Fibroblast of peridontal ligament (primary cell): ENCODE measurements at regions not wholly inside any gene's neighbourhood (a gene's known extent, or its start where the extent isn't known, plus 50 kb on each side); places are given as distances from the start of the nearest gene placed in this dataset.
"Not testable (repeated sequence)": the region's sequence is repeated elsewhere in the genome, so short reads cannot be mapped to it uniquely, and the experiment has no call there.

ENCODE experiments used
- DNase-seq: peaks from one replicate; pipeline ENCODE4 v3.0.0-alpha.2; 2010; ENCODE audit errors: extremely low read depth

DNA sequence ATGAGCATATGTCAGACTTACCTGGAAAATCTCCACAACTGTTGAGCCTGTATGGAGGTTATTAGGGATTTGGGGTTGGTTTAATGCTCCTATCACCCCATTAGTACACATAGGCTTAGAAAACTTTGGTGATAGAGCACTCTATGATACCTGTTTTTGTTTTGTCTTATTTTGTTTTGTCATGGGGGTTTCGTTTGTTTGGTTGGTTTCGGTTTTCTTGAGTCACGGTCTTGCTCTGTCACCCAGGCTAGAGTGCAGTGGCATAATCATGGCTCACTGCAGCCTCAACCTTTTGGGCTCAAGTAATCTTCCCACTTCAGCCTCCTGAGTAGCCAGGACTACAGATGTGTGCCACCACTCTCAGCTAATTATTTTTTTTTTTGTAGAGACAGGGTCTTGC is 70.0 kb downstream of the MZT1 start:
- DNase-seq: no peak

DNA sequence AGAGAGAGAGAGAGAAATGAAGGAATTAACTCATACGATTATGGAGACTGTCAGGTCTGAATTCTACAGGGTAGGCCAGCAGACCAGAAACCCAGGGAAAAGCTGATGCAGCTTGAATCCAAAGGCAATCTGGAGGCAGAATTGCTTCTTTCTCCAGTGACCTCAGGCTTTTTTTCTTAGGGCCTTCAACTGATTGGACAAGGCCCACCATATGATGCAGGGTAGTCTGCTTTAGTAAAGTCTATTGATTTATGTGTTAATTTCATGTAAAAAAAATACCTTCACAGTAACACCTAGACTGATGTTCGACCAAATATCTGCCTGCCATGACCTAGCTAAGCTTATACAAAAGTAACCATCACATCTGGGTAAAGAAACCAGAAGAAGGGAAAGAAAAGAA is 71.1 kb downstream of the MZT1 start:
- DNase-seq: no peak

DNA sequence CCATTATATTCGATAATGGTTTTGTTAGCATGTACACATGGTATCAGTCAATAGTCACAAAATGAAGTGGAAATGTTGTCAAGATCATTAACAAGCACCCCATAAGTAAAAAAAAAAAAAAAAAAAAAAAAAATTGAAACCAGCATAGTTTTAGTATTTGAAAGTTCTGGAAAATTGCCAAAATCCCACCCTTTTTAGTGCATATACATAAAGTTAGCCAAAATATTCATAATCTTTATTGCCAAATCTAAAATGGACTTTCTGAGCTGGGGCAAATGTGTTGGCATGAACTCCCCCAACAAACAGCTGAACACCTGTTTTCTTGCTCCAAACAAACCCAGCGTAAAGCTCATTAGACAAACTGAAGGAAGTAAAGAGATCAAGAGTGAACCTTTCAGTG is 73.9 kb downstream of the MZT1 start:
- DNase-seq: no peak

DNA sequence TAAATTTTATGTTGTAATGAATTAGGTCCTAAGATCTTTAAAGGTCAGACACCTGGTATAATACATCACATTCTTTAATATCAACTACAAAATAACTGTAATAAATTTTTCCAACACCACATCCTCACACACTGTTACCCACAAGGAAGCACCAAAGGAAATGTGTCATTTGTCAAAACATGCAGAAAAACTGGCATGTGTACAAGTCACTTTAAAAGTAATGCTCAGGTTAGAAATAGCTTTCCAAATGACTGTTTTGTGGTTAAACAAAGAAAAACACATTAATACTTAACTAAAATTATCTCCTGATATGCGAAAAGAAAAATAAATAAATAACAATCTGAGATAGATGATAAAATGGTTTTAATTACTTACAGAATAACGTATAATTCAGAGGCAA is 74.7 kb downstream of the MZT1 start:
- DNase-seq: no peak

DNA sequence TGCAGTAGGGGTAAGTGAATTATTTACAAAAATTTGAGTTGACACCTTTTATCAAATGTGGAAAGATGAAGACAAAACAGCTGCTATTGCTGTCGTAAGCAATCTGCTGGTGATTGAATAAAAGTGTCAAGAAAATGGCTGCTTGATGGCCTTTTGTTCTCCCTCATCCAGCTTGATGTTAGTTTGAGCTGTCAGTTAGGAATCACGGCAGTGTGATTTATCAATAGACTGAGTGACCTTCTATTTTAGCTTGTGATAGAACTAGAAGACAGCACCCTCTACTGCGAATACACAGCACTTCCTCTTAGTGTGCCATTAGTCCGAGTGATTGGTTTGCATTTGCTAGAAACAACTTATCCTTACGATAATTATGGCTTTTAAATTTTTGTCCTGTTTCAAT is 76.3 kb downstream of the MZT1 start:
- DNase-seq: peak; percentile 1

DNA sequence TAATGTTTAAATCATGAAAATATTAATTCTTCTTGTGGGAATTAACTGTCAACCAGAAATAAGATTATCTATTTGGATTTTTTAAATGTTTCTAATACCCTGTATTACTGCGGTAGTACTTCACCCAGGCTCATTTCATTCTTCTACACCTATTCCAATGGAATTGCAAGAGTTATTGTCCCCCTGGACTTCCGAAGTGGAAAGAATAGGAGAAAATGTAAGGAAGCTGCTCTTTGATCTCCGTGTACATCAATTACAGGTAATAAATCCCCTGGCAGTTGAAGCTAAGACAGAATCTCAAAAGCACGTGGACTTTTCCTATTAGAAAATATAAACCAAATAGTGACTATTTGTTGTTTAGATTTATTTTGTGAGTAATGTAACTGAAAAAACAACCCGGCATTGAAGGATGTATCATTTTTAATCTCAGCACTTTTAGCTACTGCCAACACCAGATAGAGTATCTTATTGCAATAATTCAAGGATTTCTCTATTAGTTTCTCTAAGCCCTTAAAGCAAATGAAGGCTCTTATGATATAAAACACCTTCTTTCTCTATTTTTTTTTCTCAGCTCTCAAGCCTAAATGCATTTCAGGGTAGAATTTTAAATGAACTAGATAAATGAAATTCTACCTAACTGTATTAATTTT is 77.3 kb downstream of the MZT1 start:
- no peak for DNase-seq

DNA sequence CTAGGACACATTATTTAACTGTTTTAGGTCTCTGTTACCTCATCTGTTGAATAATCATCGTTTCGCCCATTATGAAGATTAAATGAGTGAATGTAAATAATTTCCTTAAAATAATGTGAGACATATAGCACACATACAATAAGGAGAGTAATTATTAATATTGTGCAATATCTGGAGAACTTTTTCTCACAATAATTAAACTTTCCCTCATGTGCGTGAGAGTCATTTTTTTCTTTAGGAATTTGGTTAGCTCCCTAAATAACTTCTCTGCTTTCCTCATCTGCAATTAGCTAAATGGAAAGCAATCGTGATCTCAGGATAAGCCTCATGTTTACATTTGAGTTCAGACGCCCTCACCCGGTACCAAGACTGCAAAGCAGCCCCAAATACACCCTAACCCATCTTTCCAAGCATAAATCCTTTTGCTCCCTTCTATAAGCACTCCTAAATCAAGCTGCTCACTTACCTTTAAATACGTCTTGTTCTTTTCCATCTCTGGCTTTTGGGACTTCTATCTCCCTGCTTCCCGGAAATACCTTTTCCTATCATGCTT is 78.8 kb downstream of the MZT1 start:
- peak; percentile 1 for DNase-seq

DNA sequence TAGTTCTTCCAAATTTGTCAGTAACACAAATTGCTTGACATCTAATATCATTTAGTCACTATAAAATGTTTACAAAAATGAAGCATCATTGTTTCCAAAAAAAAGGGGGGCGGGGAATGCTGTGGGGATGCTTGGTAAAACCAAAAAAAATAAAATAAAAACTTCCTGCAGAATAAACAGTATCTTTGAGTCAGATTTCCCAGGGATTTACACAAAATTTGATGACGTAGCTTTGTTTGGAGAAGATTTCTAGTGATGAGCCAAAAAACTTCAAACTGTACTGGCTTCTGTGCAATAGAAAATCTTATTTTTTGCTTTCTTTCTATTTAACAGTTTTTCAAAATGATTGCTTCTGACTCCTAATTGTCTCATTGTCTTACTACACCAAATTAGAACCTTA is 80.0 kb downstream of the MZT1 start:
- no peak for DNase-seq

DNA sequence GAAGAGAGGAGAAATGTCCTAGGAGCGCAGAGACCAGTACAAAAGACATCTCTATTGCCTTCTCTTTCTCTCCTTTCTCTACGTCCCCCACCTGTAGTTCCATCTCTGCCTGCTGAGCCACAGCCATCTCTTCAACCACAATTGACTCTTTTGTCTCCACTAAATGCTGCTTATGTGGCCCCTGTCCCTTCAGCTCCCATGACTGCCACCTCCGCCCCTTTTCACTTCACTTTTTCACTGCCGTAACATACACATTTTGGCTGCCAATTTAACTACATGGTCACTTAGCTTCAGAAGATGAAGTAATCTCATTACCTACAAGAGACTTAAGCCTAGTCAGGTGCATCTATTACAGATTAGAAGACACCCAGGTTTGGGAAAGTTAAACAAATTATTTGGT is 81.9 kb downstream of the MZT1 start:
- no peak for DNase-seq

DNA sequence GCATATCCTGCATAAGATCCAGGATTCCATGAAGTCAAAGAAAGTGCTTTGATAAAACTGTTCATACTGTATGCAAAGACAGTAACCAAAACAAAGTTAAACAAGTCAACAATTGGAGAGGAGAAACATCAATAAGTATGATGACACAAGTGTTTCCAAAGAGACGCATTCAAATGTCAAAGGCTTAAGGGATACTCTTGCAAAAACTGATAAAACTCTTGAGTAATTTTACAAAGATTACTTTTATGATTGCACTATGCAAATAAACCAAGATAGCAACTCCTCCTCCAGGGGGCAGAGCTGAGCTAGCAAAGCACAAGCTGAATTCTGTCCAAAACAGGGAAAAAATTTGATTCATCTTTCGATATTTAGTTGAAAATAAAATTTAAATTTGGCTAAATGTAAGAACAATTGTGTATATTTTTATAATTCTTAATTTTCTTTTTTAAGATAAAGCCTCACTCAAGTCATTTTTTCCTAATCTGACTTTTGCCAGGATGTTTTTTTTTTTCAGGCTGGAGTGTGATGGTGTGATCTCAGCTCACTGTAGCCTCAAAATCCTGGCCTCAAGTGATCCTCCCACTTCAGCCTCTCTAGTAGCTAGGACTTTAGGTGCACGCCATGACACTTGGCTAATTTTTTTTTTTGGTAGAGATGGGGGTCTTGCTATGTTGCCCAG is 84.0 kb downstream of the MZT1 start:
- DNase-seq: peak; percentile 50

DNA sequence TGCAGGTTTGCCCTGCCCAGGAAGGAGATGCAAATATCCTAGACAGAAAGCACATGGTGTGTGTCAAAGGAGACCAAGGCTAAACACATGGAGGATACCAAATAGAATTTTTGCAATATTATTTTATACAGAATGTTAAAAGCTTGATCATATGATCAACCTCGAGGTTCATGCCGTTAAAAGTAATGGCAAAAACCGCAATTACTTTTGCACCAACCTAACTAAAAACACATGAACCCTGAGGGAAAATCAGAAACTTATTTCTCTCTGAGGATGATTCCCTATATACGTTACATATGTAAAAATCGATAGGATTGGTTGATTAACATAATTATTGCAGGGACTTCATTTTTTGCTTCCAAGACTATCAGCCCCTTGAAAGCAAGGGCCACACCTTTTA is 88.1 kb downstream of the MZT1 start:
- no peak for DNase-seq

DNA sequence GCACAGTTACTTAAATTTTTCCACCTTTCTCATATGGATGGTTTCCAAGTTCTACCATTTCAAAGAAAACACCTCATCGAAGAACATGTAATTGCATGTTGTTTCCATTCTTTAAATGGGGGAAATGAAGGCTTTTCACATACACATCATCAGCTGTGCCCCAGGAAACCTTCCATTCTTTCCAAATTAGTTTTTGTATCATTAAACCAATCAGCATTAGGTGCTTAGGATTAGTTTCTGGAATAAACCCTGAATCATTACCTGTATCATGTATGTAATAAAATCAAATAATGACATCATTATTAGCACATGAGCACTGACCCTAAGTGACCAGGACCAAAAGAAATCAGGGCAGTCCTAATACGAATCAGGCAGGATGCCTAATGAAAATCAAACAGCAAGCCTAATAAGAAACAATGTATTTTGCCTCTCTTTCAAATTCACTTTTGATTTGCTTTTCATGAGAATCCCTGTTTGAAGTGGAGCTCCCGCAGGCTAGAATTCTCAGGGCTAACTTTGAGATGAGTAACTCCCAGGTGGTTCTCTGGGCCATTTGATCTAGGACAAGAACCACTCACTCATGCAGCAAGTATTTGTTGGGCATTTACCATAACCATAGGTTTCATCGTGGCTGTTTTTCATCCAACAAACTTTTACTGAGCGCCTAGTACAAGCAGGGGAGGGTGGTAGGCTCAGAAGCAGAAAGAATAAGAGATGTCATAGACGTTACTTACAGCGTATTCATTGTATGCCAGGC is 89.2 kb downstream of the MZT1 start:
- DNase-seq: no peak

DNA sequence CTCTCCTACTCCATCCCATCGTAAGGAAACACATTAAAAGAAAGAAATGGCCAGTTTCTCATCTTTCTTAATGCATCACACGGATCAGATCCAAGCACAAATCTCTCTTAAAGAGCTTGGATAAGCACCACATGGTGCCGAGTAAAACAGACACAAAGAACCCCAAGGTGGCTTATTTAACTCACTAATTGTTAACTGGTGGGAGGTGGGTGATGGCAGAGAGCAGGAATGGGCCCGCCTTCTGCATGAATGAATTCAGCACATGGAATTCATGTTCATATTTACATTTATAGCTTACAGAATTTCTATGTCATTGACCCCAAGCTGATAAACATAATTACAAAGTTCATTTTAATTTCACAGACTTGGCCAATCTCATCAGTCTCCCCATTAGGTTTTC is 89.9 kb downstream of the MZT1 start:
- DNase-seq: no peak

DNA sequence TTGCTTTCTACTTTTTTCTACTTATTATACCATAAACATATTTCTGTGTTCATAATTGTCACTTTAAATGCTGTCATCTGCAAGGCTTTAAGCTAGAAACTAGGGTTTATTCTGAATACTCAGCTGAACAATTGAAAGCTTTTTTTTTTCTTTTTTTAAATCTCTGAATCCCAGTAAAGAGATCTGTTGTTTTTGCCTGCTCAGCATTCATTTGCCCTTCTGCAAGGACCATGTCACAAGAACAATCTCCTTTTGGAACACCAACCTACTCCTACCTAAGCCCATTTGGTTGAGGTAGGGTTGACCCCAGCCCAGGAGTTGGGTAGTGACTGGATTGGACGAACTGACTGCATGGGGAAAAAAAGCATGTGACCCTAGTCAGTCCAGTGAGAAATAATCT is 92.6 kb downstream of the MZT1 start:
- no peak for DNase-seq

DNA sequence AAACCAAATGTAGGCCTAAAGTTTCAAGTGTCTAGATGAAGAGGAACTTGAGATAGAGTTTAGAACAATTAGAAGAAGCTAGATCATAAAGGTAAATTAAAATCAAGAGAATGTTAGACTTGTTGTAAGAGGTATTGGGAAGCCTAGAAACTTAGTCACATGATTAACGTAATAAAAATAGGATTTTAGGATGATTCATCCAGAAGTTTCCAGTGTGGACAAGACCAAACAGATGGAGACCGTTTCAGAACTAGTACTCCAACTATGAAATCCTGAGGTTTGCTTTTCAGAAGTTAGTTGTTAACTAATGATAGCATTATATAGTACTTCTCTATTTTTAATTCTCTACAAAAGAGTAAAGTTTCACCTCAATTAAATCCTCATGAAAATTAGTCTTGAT is 104.9 kb downstream of the MZT1 start:
- no peak for DNase-seq

DNA sequence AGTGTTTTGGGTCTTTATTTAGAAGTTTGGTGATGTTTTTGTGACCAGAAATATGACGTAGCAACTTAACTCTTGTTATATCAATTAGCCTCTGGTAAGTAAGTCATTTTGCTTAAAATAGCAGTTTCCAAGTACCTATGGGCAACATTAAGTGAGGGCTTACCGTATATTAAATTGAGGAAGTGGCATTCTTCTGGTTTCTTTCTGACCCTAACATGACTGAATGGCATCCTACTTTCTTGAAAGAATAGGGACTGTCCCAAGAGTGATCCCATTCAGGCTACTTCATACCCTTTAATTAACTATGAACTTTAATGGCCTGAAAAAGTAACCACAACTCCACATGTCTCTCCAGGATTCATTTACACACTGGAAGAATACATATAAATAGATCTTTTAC is 106.6 kb downstream of the MZT1 start:
- DNase-seq: no peak

DNA sequence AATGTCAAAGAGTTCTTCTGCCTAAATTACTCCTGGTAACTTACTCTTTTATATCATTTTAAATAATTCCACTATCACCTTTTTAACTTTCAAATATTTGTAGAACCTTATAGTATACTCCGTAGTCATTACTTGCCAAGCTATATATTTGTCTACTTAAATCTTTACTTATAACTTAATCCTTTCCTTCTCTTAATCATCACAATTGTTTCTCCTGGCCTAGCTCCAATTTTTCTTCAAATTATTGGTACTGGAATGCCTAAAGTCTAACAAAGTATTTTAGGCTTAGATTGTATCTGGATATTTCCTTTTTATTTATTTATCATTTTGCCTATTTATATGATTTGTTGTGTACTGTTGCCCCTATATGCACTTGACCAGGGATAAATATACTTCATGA is 109.5 kb downstream of the MZT1 start:
- DNase-seq: no peak

DNA sequence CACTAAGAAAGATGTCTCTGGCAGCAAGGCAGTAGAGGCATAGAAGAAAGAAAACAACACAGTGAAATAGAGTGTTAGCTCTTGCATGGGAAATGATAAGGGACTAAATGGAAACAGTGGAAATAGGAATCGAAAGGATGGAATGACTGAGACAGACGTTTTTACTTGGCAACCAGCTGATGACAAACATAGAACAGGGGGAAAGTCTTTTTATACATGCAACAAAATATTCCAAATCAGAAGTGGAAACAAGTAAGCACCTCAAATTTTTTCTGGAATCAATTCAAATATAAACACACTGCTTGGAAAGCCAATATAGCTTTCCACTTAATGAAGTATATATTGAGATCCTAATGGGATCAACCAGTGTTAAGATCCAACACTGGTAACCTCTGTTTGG is 110.2 kb downstream of the MZT1 start:
- no peak for DNase-seq

DNA sequence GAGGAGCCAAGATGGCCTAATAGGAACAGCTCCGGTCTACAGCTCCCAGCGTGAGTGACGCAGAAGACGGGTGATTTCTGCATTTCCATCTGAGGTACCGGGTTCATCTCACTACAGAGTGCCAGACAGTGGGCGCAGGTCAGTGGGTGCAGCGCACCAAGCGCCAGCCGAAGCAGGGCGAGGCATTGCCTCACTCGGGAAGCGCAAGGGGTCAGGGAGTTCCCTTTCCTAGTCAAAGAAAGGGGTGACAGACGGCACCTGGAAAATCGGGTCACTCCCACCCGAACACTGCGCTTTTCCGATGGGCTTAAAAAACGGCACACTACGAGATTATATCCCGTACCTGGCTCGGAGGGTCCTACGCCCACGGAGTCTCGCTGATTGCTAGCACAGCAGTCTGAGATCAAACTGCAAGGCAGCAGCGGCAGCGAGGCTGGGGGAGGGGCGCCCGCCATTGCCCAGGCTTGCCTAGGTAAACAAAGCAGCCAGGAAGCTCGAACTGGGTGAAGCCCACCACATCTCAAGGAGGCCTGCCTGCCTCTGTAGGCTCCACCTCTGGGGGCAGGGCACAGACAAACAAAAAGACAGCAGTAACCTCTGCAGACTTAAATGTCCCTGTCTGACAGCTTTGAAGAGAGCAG is 117.1 kb downstream of the MZT1 start:
- DNase-seq: not testable (repeated sequence)

DNA sequence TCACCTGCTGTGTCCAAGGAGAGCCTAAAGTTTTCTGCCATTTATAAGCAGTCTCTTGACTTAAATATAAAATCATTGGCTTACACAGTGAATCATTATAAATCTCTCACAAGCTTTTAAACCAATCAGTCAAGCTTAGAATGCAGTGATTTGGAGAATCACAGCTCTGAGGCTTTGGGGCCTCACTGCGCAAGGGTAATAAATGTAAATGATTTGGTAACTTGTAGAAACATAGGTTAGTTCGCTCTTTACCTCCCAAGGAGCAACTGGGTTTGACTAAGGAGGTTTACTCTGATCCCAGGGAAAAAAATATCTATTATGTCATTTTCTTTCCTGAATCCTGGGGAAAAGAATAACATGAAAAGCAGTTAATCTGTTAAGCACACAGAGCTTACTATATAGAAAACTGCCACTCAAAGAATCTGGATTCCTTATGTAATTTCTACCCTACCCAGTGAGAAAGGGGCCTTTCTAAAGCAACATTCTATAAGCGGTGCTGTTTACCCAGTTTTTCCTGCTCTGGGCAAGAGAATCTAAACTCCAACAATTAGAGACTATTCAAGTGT is 128.2 kb downstream of the MZT1 start:
- no peak for DNase-seq

DNA sequence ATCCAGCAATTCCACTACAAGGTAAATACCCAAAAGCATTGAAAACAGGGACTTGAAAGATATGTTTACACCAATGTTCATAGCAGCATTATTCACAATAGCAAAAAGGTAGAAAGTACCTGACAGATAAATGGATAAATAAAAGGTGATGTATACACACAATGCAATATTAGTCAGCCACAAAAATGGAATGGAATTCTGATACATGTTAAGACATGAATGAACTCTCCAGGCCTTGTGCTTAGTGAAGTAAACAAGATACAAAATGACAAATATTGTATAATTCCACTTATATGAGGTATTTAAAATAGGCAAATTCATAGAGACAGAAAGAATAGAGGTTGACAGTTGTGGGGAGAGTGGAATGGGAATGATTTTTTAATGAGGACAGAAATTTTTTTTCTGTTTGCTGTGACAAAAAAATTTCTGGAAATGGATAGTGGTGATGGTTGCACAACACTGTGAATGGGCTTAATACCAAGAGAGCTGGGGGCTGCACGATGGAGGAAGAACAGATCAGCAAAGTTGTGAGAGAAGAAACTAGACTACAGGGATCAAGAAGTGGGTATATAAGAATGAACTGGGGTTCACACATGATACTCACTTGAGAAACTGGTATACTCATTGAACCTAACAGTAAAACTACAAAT is 137.2 kb downstream of the MZT1 start:
- no peak for DNase-seq

DNA sequence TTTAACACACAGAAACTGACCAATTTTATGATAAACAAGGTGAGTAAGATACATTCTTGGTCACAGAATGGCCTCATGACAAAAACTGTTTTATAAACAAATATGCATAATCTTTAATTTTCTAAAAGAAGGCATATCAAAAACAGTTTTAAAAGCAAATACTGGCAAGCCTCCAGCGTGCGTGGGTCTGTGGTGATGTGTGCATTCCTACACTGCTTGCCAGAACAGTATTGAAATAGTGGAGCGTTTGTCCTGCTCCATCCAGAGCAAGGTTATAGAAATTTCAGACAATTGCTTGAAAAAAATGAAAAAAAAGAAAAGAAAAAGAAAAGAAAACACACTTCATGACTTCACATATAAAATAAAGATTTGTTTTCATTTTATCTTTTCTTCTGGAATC is 140.9 kb downstream of the MZT1 start:
- DNase-seq: no peak
